Type B pancreatic cell (in vitro differentiated cells): ENCODE measurements at regions not wholly inside any gene's neighbourhood (a gene's known extent, or its start where the extent isn't known, plus 50 kb on each side); places are given as distances from the start of the nearest gene placed in this dataset.

ENCODE experiments used
- DNase-seq: peaks from one replicate; pipeline ENCODE4 v3.0.0; 2021; ENCODE audit warnings: mixed read lengths; ENCODE audit not compliant: unreplicated experiment; ENCODE audit errors: extremely low spot score
- H3K27ac Mint-ChIP-seq: 2 replicates; pipeline ENCODE4 v1.8.0; 2021; ENCODE audit warnings: mild to moderate bottlenecking, mixed read lengths
- H3K27me3 Mint-ChIP-seq: 2 replicates; pipeline ENCODE4 v1.8.0; 2021; ENCODE audit warnings: mixed read lengths
- H3K36me3 Mint-ChIP-seq: 2 replicates; pipeline ENCODE4 v1.8.0; 2021; ENCODE audit warnings: mixed read lengths
- H3K4me1 Mint-ChIP-seq: one replicate; pipeline ENCODE4 v1.8.0; 2021; ENCODE audit warnings: mixed read lengths; ENCODE audit not compliant: unreplicated experiment
- H3K4me3 Mint-ChIP-seq: 2 replicates; pipeline ENCODE4 v1.8.0; 2021; ENCODE audit warnings: mild to moderate bottlenecking, mixed read lengths
- H3K9me3 Mint-ChIP-seq: 2 replicates; pipeline ENCODE4 v1.8.0; 2021; ENCODE audit warnings: mixed read lengths
- TF ChIP-seq, protein P1 (sequence below): fragments of 200-600 bp; sonication (generic); conservative IDR thresholded peaks from 2 replicates; pipeline ENCODE4 v1.5.0; 2021; ENCODE audit warnings: antibody characterized with exemption, mild to moderate bottlenecking

GRCh38 chr5:154631141-154631540 lies 124.0 kb upstream of the LARP1 start:
- Mint-ChIP-seq H3K4me1 (peaks cover 8% of the 10 kb centered on the region), H3K27me3 (peaks cover 22% of the 10 kb centered on the region), H3K27ac (no peak overlapping the region), H3K36me3 (no peaks in the 10 kb centered on the region), H3K9me3 (no peaks in the 10 kb centered on the region), H3K4me3 (no peak overlapping the region)
- DNase-seq, result no peak
- TF ChIP-seq, protein P1, sequence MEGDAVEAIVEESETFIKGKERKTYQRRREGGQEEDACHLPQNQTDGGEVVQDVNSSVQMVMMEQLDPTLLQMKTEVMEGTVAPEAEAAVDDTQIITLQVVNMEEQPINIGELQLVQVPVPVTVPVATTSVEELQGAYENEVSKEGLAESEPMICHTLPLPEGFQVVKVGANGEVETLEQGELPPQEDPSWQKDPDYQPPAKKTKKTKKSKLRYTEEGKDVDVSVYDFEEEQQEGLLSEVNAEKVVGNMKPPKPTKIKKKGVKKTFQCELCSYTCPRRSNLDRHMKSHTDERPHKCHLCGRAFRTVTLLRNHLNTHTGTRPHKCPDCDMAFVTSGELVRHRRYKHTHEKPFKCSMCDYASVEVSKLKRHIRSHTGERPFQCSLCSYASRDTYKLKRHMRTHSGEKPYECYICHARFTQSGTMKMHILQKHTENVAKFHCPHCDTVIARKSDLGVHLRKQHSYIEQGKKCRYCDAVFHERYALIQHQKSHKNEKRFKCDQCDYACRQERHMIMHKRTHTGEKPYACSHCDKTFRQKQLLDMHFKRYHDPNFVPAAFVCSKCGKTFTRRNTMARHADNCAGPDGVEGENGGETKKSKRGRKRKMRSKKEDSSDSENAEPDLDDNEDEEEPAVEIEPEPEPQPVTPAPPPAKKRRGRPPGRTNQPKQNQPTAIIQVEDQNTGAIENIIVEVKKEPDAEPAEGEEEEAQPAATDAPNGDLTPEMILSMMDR, result no peak

DNA sequence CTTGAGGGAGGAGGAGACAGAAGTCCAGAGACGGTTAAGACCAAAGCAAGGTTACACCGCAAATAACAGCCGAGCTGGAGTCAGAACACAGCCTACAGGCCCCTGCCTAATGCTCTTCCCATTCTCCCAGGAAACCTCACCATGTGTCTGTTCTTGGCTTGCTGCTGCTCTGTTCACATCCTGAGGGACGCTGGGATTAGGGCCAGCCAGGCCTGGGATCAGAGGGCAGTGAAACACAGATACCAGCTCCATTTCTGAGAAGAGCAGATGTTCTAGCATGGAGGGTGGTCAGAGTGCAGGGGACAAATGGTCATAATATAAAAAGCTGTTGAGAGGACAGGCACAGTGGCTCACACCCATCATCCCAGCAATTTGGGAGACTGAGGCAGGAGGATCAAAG lies 124.8 kb upstream of the LARP1 start:
- H3K36me3 Mint-ChIP-seq, result no peaks in the 10 kb centered on the region
- no peak overlapping the region for H3K27ac Mint-ChIP-seq
- no peaks in the 10 kb centered on the region for H3K9me3 Mint-ChIP-seq
- no peak for DNase-seq
- H3K4me1 Mint-ChIP-seq, result peaks cover 8% of the 10 kb centered on the region
- TF ChIP-seq, protein P1, result no peak
- no peak overlapping the region for H3K4me3 Mint-ChIP-seq
- peaks cover 18% of the 10 kb centered on the region for H3K27me3 Mint-ChIP-seq

- TF ChIP-seq, protein P1, result no peak
- H3K36me3 Mint-ChIP-seq, result no peaks in the 10 kb centered on the region
- H3K4me3 Mint-ChIP-seq, result no peak overlapping the region
- H3K27me3 Mint-ChIP-seq, result peaks cover 21% of the 10 kb centered on the region
- no peaks in the 10 kb centered on the region for H3K9me3 Mint-ChIP-seq
- no peak for DNase-seq
- H3K4me1 Mint-ChIP-seq, result peaks cover 8% of the 10 kb centered on the region
- no peak overlapping the region for H3K27ac Mint-ChIP-seq
Measured at GRCh38 chr5:154628685-154629084, 126.5 kb upstream of the LARP1 start.

DNA sequence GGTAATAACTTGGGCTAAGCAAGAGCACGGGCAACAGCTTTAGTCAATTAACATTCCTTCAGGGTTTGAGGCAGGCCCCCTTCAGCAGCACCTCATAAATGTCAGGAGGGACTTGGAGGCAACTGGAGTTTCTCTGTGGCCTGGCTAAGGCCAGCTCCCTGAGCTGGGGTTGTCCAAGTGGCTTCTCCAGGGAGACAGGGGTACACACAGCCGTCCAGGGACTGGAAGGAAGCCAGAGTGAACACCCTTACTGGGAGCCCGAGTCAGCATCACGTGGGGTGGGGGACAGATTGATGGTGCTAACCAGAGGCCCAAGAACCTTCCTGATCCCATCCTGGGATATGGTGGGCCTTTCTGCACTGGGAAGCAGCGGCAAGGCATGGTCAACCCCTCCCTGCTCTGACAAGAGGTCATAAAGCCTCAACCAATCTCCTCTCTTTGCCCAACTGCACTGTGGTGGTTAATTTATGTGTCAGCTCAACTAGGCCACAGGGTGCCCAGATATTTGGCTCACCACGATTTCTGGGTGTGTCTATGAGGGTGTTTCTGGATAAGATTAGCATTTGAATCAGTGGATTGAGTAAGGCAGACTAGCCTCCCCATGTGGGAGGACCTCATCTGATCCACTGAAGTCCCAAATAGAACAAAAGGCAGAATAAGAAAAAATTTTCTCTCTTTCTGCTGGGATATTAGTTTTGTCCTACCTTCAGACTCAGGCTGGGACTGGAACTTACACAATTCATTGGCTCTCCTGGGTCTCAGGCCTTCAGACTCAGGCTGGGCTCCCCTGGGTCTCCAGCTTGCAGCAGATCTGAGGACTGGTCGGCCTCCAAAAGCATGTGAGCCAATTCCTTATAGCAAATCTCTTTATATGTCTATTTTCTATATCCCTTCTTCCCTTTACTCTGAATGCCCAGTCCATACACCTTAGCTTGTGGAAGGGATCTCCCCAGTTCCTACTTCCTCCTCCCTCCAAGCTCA lies 127.2 kb upstream of the LARP1 start:
- Mint-ChIP-seq H3K27me3 (peaks cover 24% of the 10 kb centered on the region), H3K27ac (no peak overlapping the region), H3K9me3 (no peaks in the 10 kb centered on the region), H3K4me3 (no peak overlapping the region), H3K36me3 (no peaks in the 10 kb centered on the region), H3K4me1 (peaks cover 8% of the 10 kb centered on the region)
- no peak for DNase-seq
- TF ChIP-seq, protein P1, result no peak

DNA sequence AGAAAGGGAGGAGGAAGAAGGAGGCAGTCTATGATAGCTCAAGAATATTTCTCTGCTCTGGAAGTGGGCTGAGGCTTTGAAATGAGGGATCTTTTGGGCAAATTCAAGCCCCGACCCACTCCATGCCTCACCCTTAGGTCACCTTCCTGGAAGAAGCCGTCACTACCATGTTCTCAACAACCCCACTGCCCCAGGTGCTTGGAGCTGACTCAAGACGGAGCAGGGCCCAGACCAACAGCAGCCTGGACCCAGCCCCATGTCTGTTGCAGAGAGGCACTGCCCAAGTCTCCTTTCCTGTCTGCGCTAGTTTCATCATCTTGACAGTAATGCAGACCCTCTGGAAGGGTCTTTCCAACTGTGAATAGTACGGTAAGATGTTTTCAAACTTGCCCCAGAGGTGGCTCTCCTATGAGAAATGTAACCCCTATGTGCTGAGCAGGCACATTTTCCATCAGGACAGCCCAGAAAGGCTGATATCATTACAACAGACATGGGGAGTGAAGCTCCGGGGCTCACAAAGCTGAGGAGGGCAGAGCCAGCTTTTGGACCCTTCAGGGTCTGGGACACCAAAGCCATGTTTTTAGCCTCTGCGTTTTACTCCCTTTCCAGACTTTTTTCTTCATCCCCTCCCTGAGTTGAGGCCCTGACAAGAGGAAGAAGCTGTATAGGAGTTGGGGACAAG lies 128.2 kb upstream of the LARP1 start:
- DNase-seq, result no peak
- TF ChIP-seq, protein P1, result no peak
- Mint-ChIP-seq H3K4me1 (peaks cover 8% of the 10 kb centered on the region), H3K27me3 (peaks cover 24% of the 10 kb centered on the region), H3K36me3 (no peaks in the 10 kb centered on the region), H3K27ac (no peak overlapping the region), H3K9me3 (no peaks in the 10 kb centered on the region), H3K4me3 (no peak overlapping the region)
